ENCODE measurements at regions not wholly inside any gene's neighbourhood (a gene's known extent, or its start where the extent isn't known, plus 50 kb on each side); places are given as distances from the start of the nearest gene placed in this dataset.

DNA sequence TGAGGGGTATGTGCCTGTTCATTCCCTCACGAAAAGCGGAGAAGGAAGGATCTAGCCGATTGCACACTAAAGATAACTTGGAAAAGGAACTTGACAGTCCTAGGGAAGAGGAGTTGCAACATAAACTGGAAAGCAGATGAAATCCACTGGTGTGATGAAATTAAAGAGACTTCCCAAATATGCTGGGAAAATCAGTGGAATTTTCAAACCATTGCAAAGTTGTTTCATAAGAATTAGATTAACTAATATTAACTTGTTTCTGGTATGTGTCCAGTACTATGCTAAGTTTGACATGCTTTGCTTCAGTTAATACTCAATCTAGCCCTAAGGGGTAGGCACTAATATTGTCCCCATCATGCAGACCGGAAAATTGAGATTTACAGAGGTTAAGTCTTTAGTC, 222.7 kb downstream of the IKZF2 start:
- TF ChIP-seq, protein P1, sequence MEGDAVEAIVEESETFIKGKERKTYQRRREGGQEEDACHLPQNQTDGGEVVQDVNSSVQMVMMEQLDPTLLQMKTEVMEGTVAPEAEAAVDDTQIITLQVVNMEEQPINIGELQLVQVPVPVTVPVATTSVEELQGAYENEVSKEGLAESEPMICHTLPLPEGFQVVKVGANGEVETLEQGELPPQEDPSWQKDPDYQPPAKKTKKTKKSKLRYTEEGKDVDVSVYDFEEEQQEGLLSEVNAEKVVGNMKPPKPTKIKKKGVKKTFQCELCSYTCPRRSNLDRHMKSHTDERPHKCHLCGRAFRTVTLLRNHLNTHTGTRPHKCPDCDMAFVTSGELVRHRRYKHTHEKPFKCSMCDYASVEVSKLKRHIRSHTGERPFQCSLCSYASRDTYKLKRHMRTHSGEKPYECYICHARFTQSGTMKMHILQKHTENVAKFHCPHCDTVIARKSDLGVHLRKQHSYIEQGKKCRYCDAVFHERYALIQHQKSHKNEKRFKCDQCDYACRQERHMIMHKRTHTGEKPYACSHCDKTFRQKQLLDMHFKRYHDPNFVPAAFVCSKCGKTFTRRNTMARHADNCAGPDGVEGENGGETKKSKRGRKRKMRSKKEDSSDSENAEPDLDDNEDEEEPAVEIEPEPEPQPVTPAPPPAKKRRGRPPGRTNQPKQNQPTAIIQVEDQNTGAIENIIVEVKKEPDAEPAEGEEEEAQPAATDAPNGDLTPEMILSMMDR (IDR thresholded peaks at IDR 0.05), result no peak
- TF ChIP-seq EZH2phosphoT487 (IDR thresholded peaks at IDR 0.05) (no peak), EZH2 (IDR thresholded peaks at IDR 0.05) (no peak)
